AG04449 (cell line): ENCODE measurements at regions not wholly inside any gene's neighbourhood (a gene's known extent, or its start where the extent isn't known, plus 50 kb on each side); places are given as distances from the start of the nearest gene placed in this dataset.
"Not testable (repeated sequence)": the region's sequence is repeated elsewhere in the genome, so short reads cannot be mapped to it uniquely, and the experiment has no call there.

Experiments
- CTCF ChIA-PET: fragments of 350-600 bp; formaldehyde crosslinking; extraction: SDS; loops from one replicate; lab custom pipeline; 2021; ENCODE audit warnings: antibody characterized with exemption; lab: Yijun Ruan, JAX
- POLR2A ChIA-PET: fragments of 400-600, 350-600 bp; formaldehyde crosslinking; extraction: SDS; loops from one replicate; lab custom pipeline; 2020; ENCODE audit warnings: antibody characterized with exemption, inconsistent platforms; lab: Yijun Ruan, JAX
- DNase-seq: peaks from one replicate; pipeline ENCODE4 v3.0.0-alpha.2; 2010; ENCODE audit warnings: low read depth, low spot score
- H3K4me3 ChIP-seq: 2 replicates; pipeline ENCODE4 v1.5.1; 2011; ENCODE audit warnings: low read depth, mild to moderate bottlenecking, control low read depth, low read length
- TF ChIP-seq, protein P1 (sequence below): IDR thresholded peaks from one replicate; pipeline ENCODE4 v1.5.1; 2011; ENCODE audit warnings: mild to moderate bottlenecking, moderate library complexity, low read length, control low read depth, inconsistent platforms; ENCODE audit not compliant: insufficient read depth; ENCODE audit errors: missing control alignments

DNA sequence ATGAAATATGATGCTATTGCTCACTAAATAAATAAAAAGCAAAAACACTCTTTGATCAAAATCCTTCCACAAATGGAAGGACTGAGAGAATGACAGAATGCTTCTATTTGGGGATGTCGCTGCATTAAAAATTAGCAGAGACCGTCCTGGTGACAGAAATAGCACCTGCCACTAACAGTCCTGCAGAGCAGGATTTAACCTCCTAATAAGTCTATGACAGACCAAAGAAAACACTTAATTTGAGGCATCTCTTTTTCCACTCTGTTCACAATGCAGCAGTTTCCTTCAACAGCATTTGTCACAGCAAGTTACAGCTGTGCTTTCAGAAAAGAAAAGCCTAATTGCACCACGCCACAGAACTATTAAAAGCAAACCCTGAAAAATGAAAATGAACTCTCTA, 140.6 kb upstream of the BEND6 start:
- CTCF ChIA-PET: interaction anchor here (1.3 kb wide), 1 partner anchor 10 kb away, joined by 3 read pairs; no protein-coding TSS in a partner anchor
- no peak for DNase-seq
- TF ChIP-seq, protein P1, sequence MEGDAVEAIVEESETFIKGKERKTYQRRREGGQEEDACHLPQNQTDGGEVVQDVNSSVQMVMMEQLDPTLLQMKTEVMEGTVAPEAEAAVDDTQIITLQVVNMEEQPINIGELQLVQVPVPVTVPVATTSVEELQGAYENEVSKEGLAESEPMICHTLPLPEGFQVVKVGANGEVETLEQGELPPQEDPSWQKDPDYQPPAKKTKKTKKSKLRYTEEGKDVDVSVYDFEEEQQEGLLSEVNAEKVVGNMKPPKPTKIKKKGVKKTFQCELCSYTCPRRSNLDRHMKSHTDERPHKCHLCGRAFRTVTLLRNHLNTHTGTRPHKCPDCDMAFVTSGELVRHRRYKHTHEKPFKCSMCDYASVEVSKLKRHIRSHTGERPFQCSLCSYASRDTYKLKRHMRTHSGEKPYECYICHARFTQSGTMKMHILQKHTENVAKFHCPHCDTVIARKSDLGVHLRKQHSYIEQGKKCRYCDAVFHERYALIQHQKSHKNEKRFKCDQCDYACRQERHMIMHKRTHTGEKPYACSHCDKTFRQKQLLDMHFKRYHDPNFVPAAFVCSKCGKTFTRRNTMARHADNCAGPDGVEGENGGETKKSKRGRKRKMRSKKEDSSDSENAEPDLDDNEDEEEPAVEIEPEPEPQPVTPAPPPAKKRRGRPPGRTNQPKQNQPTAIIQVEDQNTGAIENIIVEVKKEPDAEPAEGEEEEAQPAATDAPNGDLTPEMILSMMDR: no peak
- H3K4me3 ChIP-seq: no peak overlapping the region
- POLR2A ChIA-PET: no interaction called here

DNA sequence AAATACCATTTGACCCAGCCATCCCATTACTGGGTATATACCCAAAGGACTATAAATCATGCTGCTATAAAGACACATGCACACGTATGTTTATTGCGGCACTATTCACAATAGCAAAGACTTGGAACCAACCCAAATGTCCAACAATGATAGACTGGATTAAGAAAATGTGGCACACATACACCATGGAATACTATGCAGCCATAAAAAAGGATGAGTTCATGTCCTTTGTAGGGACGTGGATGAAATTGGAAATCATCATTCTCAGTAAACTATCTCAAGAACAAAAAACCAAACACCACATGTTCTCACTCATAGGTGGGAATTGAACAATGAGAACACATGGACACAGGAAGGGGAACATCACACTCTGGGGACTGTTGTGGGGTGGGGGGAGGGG, 142.1 kb upstream of the BEND6 start:
- POLR2A ChIA-PET: not testable (repeated sequence)

DNA sequence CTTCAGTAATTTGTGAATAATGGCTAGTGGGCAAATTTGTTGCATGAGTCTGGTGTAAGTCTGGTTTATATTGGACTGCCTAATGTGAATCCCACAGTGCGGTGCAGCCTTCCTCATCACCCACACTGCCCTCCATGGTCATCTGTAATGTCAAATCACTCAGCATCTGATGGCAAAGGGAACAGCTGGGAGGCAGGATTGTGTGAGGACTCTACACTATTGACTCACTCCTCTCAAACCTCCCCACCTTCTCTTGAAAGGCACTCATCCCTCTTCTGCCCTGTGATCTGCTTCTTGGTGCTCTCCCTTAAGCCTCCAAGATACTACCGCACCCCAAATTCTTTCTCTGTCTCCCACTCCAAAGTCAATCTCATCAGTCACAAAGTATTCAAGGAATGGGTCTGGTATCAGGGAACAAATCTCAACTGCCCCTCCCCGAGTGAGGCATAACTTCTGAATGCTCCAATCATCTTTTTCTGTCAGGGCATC, 146.0 kb upstream of the BEND6 start:
- ChIA-PET CTCF (interaction anchor here (0.8 to 1.2 kb wide), 3 partner anchors 10 to 172 kb away, joined by 3 to 5 read pairs (median 3); no protein-coding TSS in a partner anchor), POLR2A (interaction anchor here (0.5 kb wide), 1 partner anchor 11 kb away, joined by 6 read pairs; no protein-coding TSS in a partner anchor)
- TF ChIP-seq, protein P1: no peak
- no peak for DNase-seq
- H3K4me3 ChIP-seq: no peak overlapping the region

More for the DNA sequence above, 142.1 kb upstream of the BEND6 start:
- CTCF ChIA-PET, H3K4me3 ChIP-seq, DNase-seq: not testable (repeated sequence)

DNA sequence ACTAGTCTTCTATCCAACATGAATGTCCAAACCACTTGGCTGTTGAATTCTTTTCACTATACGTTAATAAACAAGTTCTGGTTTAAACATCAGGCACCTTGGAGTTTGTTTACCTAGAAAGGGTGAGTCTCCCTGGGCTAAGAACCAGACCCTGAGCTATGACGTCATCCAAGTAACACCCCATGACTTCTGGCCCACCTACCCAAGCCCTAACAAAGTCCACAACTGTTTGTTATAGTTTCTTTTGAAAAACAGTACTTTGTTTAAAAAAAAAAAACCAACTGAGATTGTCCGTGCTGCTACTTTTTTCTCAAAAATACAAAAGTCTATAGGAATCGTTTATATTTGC, 146.9 kb upstream of the BEND6 start:
- no peak for DNase-seq
- ChIA-PET POLR2A (interaction anchor here (0.6 kb wide), 1 partner anchor 460 kb away, joined by 3 read pairs; no protein-coding TSS in a partner anchor), CTCF (interaction anchor here (0.8 to 1.2 kb wide), 4 partner anchors 9 to 171 kb away, joined by 3 to 5 read pairs (median 3); no protein-coding TSS in a partner anchor)
- H3K4me3 ChIP-seq: no peak overlapping the region
- TF ChIP-seq, protein P1: no peak

DNA sequence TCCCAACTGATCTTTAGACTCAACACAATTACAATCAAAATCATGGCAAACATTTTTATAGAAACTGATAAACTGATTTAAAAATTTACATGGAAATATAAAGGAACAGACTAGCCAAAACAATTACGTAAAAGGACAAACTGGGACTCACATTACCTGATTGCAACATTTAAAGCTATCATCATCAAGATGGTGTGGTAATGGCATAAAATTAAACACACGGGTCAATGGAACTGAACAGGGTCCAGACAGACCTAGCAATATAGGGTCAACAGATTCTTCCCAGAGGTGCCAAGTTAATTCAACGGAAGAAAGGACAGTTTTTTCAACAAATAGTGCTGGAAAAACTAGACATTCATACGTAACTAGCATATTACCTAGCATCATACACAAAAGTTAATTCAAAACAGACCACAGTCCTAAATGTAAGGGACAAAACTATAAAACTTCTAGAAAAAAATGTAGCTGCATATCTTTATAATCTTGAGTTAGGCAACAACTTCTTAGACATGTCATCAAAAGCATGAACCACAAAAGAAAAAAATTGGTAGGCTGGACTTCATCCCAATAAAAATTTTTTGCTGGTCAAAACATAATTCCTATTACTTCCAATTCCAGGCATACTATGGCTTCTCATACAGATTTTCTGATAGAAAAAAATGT, 147.4 kb upstream of the BEND6 start:
- CTCF ChIA-PET: interaction anchor here (1.2 kb wide), 3 partner anchors 34 to 170 kb away, joined by 3 to 5 read pairs (median 3); no protein-coding TSS in a partner anchor
- TF ChIP-seq, protein P1: no peak
- DNase-seq: no peak
- no peak overlapping the region for H3K4me3 ChIP-seq
- POLR2A ChIA-PET: interaction anchor here (0.6 kb wide), 1 partner anchor 460 kb away, joined by 3 read pairs; no protein-coding TSS in a partner anchor

DNA sequence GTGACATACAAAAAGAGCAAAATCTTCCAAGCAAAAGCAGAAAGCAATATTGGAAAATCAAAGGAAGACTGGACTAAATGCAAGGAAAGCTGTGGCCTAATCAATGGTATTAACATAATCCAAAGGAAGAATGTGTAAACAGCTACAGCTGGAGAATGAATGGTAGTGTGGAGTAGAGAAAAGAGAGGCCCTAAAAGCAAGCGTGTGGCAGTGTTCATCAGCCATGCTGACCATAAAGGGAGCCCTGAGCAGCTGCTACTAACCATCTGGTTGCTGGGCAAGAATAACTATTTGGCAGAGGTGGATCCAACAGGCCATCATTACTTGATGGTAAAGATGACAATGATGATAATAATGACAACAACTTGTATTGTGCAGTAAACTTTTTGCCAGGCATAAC, 148.5 kb upstream of the BEND6 start:
- no peak for DNase-seq
- CTCF ChIA-PET: interaction anchor here (1.2 to 2.0 kb wide), 2 partner anchors 35 to 97 kb away, joined by 3 to 6 read pairs; no protein-coding TSS in a partner anchor
- TF ChIP-seq, protein P1: no peak
- POLR2A ChIA-PET: no interaction called here
- no peak overlapping the region for H3K4me3 ChIP-seq
